MM.1S (cell line): ENCODE measurements at regions not wholly inside any gene's neighbourhood (a gene's known extent, or its start where the extent isn't known, plus 50 kb on each side); places are given as distances from the start of the nearest gene placed in this dataset.

Experiments used
- DNase-seq: peaks from one replicate; pipeline ENCODE4 v3.0.0-alpha.2; 2015
- H2AFZ ChIP-seq: fragments of 300-600 bp; sonication (generic); 2 replicates; pipeline ENCODE4 v1.6.0; 2016; ENCODE audit warnings: antibody characterized with exemption, low read length
- H3F3A ChIP-seq: fragments of 300-600 bp; sonication (generic); 2 replicates; pipeline ENCODE4 v1.6.1; 2016; ENCODE audit warnings: mild to moderate bottlenecking, antibody characterized with exemption, low read length, moderate library complexity, mixed read lengths; ENCODE audit not compliant: insufficient read depth
- H3K27ac ChIP-seq: fragments of 300-600 bp; sonication (generic); 2 replicates; pipeline ENCODE4 v1.5.1; 2016; ENCODE audit warnings: mild to moderate bottlenecking, low read length
- H3K27me3 ChIP-seq: fragments of 300-600 bp; sonication (generic); replicated peaks from 2 replicates; pipeline ENCODE4 v1.6.0; 2016; ENCODE audit warnings: low read length; ENCODE audit not compliant: insufficient read depth
- H3K36me3 ChIP-seq: fragments of 300-600 bp; sonication (generic); replicated peaks from 2 replicates; pipeline ENCODE4 v1.6.1; 2016; ENCODE audit warnings: mild to moderate bottlenecking, low read length, mixed read lengths; ENCODE audit not compliant: insufficient read depth
- H3K4me1 ChIP-seq: fragments of 300-600 bp; sonication (generic); 2 replicates; pipeline ENCODE4 v1.6.1; 2016; ENCODE audit warnings: low read length, mixed read lengths
- H3K4me2 ChIP-seq: fragments of 300-600 bp; sonication (generic); 2 replicates; pipeline ENCODE4 v1.6.0; 2016; ENCODE audit warnings: low read depth, low read length
- H3K4me3 ChIP-seq: fragments of 300-600 bp; sonication (generic); 2 replicates; pipeline ENCODE4 v1.5.1; 2016; ENCODE audit warnings: low read length, mixed read lengths
- H3K79me2 ChIP-seq: fragments of 300-600 bp; sonication (generic); 2 replicates; pipeline ENCODE4 v1.6.1; 2016; ENCODE audit warnings: mixed run types, low read length, mixed read lengths
- H3K9ac ChIP-seq: fragments of 300-600 bp; sonication (generic); 2 replicates; pipeline ENCODE4 v1.6.1; 2016; ENCODE audit warnings: low read length, mixed read lengths
- H3K9me2 ChIP-seq: fragments of 300-600 bp; sonication (generic); replicated peaks from 2 replicates; pipeline ENCODE4 v1.6.1; 2016; ENCODE audit warnings: mild to moderate bottlenecking, low read length, mixed read lengths; ENCODE audit not compliant: insufficient read depth
- H3K9me3 ChIP-seq: fragments of 300-600 bp; sonication (generic); replicated peaks from 2 replicates; pipeline ENCODE4 v1.6.1; 2016; ENCODE audit warnings: mild to moderate bottlenecking, low read length, mixed read lengths; ENCODE audit not compliant: insufficient read depth
- H4K20me1 ChIP-seq: fragments of 300-600 bp; sonication (generic); 2 replicates; pipeline ENCODE4 v1.6.1; 2016; ENCODE audit warnings: mild to moderate bottlenecking, low read length, moderate library complexity, mixed read lengths; ENCODE audit not compliant: insufficient read depth
- CTCF ChIP-seq: fragments of 300-600 bp; sonication (generic); IDR thresholded peaks from 2 replicates; pipeline ENCODE4 v1.5.1; 2016; ENCODE audit warnings: antibody characterized with exemption, low read length, mixed read lengths
- EZH2 ChIP-seq: fragments of 300-600 bp; sonication (generic); optimal IDR thresholded peaks from 2 replicates; pipeline ENCODE3; 2017; ENCODE audit warnings: low read depth, mild to moderate bottlenecking, antibody characterized with exemption, low read length, mixed read lengths
- EZH2phosphoT487 ChIP-seq: fragments of 300-600 bp; sonication (generic); IDR thresholded peaks from 2 replicates; pipeline ENCODE4 v1.6.1; 2018; ENCODE audit warnings: antibody characterized with exemption, low read length

- no peaks in the 10 kb centered on the region for H3K36me3 ChIP-seq
- DNase-seq = no peak
- 0 out of 2 replicates have a peak overlapping the region, but pooled peaks have one; percentile 14 for H3K4me2 ChIP-seq
- H3K4me1 ChIP-seq = peaks cover 13% of the 10 kb centered on the region
- no peak overlapping the region for H3K4me3 ChIP-seq
- H4K20me1 ChIP-seq = no peaks in the 10 kb centered on the region
- no peak overlapping the region for H3K9ac ChIP-seq
- H3K27ac ChIP-seq = no peak overlapping the region
- no peaks in the 10 kb centered on the region for H3K79me2 ChIP-seq
- H2AFZ ChIP-seq = no peak overlapping the region
- H3K9me2 ChIP-seq = no peaks in the 10 kb centered on the region
- H3K9me3 ChIP-seq = no peaks in the 10 kb centered on the region
- H3F3A ChIP-seq = no peaks in the 10 kb centered on the region
- TF ChIP-seq EZH2 (no peak), CTCF (no peak), EZH2phosphoT487 (no peak)
- H3K27me3 ChIP-seq = no peaks in the 10 kb centered on the region
Measured at GRCh38 chr18:41587976-41588375, 367.1 kb upstream of the PIK3C3 start.

DNA sequence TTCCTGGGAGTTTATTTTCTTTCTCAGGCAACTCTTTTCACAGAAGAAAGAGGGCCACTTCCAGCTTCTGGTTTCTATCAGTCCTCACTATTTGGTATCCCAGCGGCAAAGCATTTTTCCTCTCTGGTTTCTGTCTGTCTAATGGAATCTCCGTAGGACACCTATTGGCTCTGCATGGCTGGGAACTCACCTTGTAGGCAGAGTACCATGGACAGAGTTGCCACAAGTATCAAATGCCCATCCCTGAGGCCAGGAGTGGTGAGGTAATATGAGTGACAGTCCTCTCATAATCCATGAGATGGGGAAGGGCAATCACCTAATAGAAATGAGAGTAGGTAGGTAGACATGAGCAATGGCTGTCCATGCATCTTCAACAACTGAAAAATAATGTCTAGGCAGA is 369.5 kb upstream of the PIK3C3 start:
- TF ChIP-seq CTCF = no peak
- no peak for TF ChIP-seq EZH2
- TF ChIP-seq EZH2phosphoT487 = no peak
- H3K79me2 ChIP-seq = no peaks in the 10 kb centered on the region
- no peak overlapping the region for H3K9ac ChIP-seq
- no peak overlapping the region for H2AFZ ChIP-seq
- H3K9me3 ChIP-seq = no peaks in the 10 kb centered on the region
- no peak overlapping the region for H3K27ac ChIP-seq
- no peaks in the 10 kb centered on the region for H3K27me3 ChIP-seq
- no peak overlapping the region for H3K4me3 ChIP-seq
- H3F3A ChIP-seq = no peaks in the 10 kb centered on the region
- DNase-seq = no peak
- no peak overlapping the region for H3K4me2 ChIP-seq
- no peaks in the 10 kb centered on the region for H4K20me1 ChIP-seq
- peaks cover 13% of the 10 kb centered on the region for H3K4me1 ChIP-seq
- H3K36me3 ChIP-seq = no peaks in the 10 kb centered on the region
- no peaks in the 10 kb centered on the region for H3K9me2 ChIP-seq

DNA sequence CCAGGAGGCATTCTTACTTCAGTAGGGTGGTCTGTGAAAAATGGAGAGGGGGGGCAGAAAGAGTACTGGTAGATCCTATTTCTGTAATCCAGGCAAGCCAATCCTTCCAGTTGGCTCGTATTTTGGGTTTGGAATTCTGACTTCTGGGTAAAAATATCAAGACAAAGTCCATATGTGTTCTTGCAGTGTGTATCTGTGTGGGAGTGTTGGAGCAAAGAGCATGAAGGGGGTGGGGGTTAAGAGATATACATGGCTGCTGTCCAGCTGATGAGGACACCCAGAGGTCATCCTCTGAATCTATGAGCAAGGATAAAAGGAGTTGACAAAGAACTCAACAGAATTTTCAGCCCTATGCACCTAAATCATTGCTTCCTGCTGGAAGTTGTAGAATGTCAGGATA is 375.8 kb upstream of the PIK3C3 start:
- H3F3A ChIP-seq = no peaks in the 10 kb centered on the region
- H3K4me1 ChIP-seq = no peaks in the 10 kb centered on the region
- no peak for DNase-seq
- no peak overlapping the region for H3K9ac ChIP-seq
- no peaks in the 10 kb centered on the region for H3K36me3 ChIP-seq
- H3K9me3 ChIP-seq = no peaks in the 10 kb centered on the region
- no peaks in the 10 kb centered on the region for H3K79me2 ChIP-seq
- TF ChIP-seq CTCF (no peak), EZH2 (no peak), EZH2phosphoT487 (no peak)
- H4K20me1 ChIP-seq = no peaks in the 10 kb centered on the region
- H3K27me3 ChIP-seq = no peaks in the 10 kb centered on the region
- no peak overlapping the region for H3K4me3 ChIP-seq
- no peak overlapping the region for H2AFZ ChIP-seq
- no peaks in the 10 kb centered on the region for H3K9me2 ChIP-seq
- H3K4me2 ChIP-seq = no peak overlapping the region
- no peak overlapping the region for H3K27ac ChIP-seq
